Peyer's patch (tissue), 4 donors: ENCODE measurements at regions not wholly inside any gene's neighbourhood (a gene's known extent, or its start where the extent isn't known, plus 50 kb on each side); places are given as distances from the start of the nearest gene placed in this dataset.

Experiments
- POLR2A ChIP-seq, 2 donors: fragments of 450-650 bp; IDR thresholded peaks; one replicate each; pipeline ENCODE4 v1.5.1; 2017; ENCODE audit warnings: antibody characterized with exemption in 2 of 2, mild to moderate bottlenecking in 2 of 2, moderate library complexity in 2 of 2
- TF ChIP-seq, protein P1 (sequence below), 6 experiments: fragments of 450-650 bp in 4 of 6; fragments of 200-600 bp in 2 of 6; sonication (generic) in 1 of 6; IDR thresholded peaks; one replicate each; pipeline ENCODE4 v1.5.1; 2017 to 2019; ENCODE audit warnings: antibody characterized with exemption in 6 of 6, mild to moderate bottlenecking in 3 of 6, moderate library complexity in 1 of 6

DNA sequence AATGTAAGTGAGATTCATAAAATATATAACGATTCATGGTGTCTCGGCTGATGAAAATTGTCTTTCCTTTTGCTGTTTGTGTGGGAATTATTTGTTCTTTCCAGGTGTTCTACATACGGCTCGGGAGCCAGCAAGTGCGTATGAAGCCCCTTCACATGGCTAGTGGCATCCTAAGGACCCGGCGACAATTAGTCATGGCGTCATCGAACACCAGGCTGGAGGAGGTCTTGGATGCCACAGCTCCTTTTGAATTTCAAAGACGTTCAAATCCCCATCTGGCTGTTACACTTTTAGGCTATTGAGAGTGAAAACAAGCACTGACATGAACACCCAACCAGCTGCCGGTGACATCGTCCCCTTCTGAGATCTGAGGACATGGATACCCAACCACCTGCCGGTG lies 397.7 kb upstream of the TNRC6C start:
- no peak for TF ChIP-seq POLR2A (IDR thresholded peaks at IDR 0.05)
- TF ChIP-seq, protein P1, sequence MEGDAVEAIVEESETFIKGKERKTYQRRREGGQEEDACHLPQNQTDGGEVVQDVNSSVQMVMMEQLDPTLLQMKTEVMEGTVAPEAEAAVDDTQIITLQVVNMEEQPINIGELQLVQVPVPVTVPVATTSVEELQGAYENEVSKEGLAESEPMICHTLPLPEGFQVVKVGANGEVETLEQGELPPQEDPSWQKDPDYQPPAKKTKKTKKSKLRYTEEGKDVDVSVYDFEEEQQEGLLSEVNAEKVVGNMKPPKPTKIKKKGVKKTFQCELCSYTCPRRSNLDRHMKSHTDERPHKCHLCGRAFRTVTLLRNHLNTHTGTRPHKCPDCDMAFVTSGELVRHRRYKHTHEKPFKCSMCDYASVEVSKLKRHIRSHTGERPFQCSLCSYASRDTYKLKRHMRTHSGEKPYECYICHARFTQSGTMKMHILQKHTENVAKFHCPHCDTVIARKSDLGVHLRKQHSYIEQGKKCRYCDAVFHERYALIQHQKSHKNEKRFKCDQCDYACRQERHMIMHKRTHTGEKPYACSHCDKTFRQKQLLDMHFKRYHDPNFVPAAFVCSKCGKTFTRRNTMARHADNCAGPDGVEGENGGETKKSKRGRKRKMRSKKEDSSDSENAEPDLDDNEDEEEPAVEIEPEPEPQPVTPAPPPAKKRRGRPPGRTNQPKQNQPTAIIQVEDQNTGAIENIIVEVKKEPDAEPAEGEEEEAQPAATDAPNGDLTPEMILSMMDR (IDR thresholded peaks at IDR 0.05): no peak
